ENCODE measurements at regions not wholly inside any gene's neighbourhood (a gene's known extent, or its start where the extent isn't known, plus 50 kb on each side); places are given as distances from the start of the nearest gene placed in this dataset.

DNA sequence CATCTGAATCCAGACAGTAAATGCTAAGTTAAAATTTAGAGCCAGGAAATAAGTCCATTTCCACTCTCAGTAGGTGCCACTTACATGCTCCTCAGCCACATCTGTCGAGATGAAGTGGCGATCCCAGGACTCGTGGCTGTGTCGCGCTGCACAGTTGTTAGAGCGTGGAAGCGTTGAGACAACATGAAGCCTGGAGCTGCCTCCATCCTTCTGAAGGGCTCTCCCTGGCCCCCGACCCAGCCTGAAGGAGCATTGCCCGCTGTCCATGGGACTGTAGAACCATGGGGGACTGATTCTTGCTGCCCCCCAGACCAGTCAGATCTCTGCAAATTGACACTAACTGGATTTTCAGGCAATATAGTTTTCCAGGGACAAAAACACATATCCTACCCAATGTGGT, 58.9 kb downstream of the IRX1 start:
- FAIRE-seq (no peak), DNase-seq (ENCODE audit: low spot score in 2 of 2) (no peak)

DNA sequence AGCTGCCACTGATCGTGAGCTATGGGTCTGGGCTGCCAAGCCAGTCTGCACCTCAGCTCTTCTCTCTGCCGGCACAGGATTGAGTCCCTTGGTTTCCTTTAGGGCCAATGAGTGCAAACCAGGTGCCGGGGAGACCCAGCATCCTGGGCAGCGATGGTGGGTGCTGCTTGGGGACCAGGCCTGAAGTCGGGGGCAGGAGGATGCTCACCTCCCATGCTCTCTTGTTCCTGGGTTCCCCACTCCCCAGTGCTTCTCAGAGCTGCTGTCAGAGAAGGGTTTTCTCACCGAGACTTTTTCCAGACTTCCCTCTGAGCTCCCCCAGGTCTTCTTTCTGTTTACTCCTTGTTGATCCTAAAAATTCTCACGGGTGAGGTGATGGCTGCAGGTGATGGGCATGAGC, 61.2 kb downstream of the IRX1 start:
- no peak for DNase-seq (ENCODE audit: low spot score in 2 of 2)
- no peak for FAIRE-seq

DNA sequence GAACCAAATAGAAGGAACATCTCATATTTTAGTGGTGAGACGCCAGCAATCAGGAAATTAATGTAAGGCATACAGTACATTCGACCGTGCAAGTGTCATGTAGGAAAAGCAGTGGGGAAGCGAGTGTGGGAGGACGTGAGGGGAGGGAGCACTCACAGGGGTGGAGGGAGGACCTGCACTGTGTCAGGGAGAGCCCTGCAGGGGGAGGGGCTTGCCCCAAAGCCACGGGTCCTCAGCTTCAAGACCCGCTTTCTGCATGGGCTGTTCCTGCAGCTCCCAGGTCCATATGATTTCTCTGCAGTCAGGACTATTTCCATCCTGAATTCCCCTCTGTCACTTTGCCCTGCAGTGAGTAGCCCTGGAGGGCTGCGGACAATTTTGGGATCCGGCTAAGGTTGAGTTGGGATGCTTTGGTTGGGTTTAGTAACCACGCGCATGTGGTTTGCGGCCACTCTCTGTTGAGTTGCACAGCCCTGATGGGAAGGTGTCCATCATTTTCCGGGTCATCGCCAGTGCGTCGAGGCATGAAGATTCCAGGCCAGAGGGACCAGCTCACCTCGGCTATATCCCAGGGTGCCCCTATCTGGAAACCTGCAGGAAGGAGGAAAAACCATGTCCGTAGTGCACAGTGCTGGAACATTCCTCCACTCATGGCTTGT, 61.9 kb downstream of the IRX1 start:
- DNase-seq (ENCODE audit: low spot score in 2 of 2) (no peak), FAIRE-seq (no peak)

DNA sequence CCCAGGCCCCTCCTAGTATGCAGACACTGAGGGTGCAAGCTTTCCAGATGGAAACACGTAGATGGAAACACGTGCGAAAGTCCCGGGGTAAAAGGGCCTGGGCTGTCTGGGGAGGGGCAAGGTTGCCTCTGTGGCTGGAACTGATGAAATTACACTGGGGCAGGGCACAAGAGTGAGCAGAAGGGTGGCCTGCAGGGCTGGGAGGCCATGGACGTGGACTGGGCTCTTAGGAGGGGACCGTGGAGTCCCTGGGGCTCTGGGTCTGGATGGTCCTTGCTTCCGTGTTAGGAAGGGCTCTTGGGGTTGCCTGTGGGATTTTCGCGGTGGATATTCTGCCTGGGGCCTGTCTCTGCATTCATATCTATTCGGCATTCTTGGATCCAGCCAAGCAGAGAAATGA, 63.3 kb downstream of the IRX1 start:
- FAIRE-seq, result no peak
- DNase-seq (ENCODE audit: low spot score in 2 of 2), result no peak

DNA sequence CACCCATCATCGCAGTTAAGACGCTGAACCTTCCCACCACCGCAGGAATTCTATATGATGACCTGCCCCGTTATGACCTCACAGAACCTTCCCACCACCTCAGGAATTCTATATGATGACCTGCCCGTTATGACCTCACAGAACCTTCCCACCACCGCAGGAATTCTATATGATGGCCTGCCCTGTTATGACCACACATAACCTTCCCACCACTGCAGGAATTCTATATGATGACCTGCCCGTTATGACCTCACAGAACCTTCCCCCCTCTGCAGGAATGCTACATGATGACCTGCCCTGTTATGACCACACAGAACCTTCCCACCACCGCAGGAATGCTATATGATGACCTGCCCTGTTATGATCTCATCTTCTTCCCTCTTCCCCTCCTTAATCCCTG, 64.3 kb downstream of the IRX1 start:
- FAIRE-seq, result no peak
- DNase-seq (ENCODE audit: low spot score in 2 of 2), result no peak

DNA sequence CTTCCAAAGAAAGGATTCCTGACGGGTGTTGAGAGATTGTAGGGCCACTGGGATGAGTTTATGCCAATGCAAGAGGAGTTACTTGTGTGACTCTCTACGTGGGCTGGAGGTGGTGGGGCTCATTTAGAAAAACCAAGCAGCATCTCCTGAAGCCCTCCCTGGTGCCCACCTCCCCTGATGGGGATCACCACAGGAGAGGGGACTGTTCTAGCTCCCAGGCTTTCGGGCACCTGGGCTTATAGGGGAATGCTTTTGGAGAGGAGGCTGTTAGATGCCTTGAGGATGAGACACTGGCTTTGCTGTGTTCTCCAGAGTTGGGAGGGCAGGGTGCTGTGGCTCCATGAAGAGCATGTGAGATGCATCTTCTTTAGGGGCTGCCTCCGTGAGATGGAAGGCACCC, 65.0 kb downstream of the IRX1 start:
- DNase-seq (ENCODE audit: low spot score in 2 of 2) (no peak), FAIRE-seq (no peak)

DNA sequence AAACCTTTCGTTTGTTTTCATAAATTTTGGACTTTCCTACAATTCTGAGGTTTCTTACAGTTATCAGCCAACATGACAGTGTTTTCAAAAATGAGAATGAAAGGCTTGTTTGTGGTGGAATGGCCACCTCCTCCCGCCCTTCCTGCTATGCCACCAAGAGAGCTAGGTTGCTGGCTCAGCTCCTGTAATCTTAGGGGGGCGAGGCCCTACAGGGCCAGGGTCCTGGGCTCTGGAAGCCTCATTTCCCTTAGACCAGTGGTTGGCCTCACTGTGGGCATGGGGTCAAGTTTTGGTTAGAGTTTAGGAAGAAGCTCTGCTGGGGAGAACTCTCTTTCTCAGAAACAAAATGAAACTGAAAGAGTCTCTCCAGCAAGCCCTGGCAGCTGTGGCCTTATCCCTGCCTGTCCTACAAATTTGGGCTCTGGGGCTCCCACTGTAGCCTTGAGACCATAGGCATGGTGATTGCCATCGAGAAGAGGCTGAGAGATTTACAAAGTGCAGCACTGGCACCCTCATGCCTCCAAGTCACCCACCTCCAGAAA, 66.2 kb downstream of the IRX1 start:
- FAIRE-seq, result no peak

DNA sequence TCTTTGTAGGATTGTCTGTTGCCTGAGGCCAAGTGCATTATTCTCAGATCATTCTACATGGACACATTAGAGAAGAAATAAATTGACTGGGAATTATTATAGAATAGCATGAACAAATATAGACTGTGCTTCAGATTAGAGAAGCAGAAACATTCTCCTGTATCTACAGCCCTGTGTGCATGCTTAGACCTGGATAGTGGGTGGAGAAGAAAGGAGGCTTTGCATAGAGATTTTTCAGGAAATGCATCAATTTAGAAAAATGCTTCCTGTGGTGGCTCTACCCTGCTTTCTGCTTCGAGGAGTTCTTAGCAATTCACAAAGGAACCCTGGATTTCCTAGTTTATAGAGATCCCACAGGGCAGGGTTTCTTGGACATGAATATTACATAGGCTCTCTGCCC, 66.7 kb downstream of the IRX1 start:
- FAIRE-seq, result no peak
- DNase-seq (ENCODE audit: low spot score in 2 of 2), result no peak

More for the DNA sequence above, 66.2 kb downstream of the IRX1 start:
- no peak for DNase-seq (ENCODE audit: low spot score in 2 of 2)

DNA sequence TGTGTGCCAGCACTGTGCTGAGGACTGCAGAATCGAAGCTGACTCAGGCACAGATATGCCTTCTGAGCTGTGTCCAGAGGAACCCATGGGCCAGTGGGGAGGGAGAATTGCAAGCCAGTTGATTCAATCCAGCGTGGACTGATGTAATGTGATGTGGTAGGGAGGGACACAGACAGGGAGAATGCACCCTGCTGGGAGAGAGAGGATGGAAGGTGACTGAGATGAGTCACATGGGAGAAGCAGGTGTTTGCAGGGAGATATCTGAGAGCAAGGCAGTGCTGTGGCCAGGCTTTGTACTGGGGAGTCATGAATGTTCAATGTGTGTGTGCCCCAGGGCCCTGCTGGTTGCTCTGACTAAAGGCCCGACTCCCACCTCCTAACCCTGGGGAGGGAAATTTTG, 75.7 kb downstream of the IRX1 start:
- DNase-seq (ENCODE audit: low spot score in 2 of 2) (no peak), FAIRE-seq (no peak)

DNA sequence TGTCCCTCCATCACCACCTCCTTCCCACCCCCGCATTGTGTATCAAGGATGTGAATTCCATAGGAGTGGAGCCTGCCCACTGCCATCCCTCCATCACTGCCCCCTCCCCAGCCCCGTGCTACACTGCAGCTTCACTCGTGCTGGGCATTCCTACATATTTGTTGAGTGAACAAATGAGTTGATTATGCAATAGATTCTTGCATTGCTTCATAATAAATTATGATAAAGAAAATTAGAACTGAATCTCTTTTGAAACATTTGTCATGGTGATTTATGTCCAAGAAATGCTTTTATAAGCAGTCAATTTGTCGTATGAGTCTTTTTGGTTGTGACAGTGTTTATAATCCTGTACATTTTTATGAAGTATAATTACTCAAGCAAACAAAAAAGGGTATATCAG, 83.2 kb downstream of the IRX1 start:
- DNase-seq (ENCODE audit: low spot score in 2 of 2) (no peak), FAIRE-seq (no peak)

DNA sequence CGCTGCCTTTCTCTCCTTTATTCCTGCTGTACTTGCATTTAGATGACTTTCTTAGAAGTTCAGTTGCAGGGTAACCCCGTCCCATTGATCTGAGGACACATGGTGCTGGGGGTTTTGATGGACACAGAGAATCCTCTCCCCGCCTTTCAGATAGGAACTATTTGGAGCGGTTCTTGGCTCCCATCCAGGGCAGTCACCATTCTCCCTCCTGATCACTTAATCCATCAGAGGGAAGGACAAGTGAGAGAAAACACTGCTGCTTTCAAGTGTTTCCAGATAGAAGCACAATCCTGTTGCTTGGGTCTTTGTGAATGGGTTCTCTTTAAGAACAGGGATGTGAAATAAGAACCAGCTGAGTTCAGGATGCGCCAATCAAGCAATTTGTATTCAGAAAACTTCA, 85.2 kb downstream of the IRX1 start:
- FAIRE-seq, result no peak
- DNase-seq (ENCODE audit: low spot score in 2 of 2), result no peak

DNA sequence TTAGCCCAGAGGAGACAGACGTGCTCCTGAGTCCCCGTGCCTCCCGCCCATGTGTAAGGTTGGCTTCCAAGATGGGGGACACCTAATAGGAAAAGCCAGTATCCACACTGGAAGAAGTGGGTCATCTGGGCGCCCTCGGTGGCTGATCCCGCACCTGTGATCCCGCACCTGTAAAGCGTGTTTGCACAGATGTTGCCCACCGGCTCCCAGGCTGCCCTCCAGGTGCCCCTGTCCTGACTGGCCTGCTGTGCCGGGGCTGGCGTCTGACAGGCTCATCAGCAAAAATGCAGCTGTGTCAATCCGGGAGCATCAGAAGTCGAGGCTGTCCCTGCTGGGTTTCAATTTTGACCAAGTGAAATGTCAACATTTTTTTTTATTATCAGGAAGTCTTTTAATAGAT, 88.5 kb downstream of the IRX1 start:
- DNase-seq (ENCODE audit: low spot score in 2 of 2) (no peak), FAIRE-seq (no peak)

DNA sequence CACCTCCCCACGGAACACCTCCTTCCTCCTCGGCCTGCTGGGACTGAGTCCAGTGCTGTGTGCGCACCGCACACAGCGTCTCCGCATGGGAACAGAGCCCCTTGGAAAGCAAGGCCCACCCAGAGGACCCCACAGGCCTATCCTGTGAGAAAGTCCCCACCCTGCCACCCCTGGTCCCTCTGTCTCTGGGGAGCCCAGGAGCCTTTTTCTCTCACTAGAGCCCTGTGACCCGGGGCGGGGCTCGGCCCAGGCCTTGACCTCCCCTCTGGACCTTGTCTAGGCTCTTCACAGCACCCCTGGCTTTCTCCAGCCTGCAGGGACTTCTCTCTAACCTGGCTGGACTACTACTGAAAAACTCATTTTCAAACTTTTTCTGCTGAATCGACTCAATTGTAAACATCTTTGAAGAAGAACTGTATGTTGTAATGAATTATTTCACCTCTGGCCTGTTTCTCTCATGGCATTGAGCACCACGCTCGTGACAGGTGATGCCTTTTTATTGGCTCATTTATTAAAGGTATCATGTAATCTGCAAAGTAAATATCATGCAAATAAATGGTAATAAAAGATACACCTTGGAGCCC, 89.2 kb downstream of the IRX1 start:
- DNase-seq (ENCODE audit: low spot score in 2 of 2), result no peak
- FAIRE-seq, result no peak

DNA sequence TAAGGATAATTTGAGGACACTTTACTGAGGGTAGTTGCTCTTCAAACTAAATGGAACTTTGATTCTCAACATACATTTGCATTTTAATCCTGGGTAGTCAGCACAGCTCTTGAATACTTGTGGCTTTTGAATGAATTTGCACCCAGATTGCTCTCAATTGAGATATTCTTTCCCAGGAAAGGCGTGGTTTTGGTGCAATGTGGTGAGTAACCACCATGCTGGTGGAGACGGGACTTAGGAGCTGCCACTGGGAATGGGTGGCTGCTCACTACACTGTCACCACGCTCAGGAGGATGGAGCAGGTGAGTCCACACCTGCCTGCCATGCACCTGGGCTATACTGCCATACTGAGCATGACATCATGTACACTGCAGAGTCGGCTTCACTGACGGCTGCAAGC, 99.2 kb downstream of the IRX1 start:
- FAIRE-seq (no peak), DNase-seq (ENCODE audit: low spot score in 2 of 2) (no peak)

DNA sequence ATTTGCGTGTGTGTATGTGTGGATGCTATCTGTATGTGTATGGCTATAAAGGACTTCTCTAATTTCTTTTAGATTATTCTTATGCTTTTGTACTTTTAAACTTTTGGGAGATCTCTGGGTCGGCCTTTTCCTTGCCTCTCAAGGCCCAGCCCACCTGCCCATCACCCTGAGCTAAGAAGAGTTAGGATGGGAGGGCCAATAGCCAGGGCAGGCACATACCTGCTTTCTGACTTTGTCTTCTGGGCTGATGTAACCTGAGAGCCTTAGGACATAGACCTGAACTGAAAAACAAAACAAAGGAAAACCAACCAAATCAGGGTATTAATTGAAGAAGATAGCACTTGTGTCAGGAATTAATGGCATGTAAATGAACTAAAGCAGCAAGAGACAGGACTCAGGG, 100.2 kb downstream of the IRX1 start:
- FAIRE-seq, result no peak

DNA sequence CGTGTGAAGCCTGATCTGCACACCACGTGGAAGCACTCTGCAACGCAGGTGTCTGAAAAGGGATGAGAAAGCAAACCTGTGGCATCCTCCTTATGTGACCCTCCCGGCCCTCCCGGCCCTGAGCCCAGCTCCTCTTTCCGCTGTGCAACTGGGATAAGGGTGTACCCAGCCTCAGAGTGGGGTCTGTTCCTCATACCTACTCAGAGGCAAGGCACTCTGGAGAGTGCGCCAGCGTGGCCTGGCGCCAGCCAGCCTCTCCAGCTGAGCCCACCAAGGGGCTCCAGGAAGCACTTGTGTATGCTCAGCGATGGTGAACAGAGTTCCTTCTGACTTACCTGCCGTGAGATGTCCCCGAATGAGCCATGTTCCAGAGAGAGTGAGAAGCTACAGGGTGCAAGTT, 102.8 kb downstream of the IRX1 start:
- no peak for FAIRE-seq
- DNase-seq (ENCODE audit: low spot score in 2 of 2), result no peak

More for the DNA sequence above, 100.2 kb downstream of the IRX1 start:
- DNase-seq (ENCODE audit: low spot score in 2 of 2), result no peak

DNA sequence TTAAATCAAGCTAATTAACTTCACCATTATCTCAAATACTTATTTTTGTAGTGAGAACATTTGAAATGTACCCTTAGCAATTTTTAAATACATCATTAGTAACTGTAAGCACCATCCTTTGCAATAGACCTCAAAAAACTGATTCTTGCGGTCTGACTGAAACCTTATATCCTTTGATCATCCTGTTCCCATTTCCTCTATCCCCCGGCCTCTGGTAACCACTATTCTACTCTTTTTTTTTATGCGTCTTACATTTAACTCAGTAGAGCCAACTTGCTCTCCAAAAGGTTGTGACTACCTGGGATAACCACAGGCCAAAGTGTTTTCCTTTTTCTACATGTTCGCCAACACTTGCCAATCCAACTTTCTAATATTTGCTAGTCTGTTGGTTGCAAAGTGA, 106.1 kb downstream of the IRX1 start:
- DNase-seq (ENCODE audit: low spot score in 2 of 2) (no peak), FAIRE-seq (no peak)

DNA sequence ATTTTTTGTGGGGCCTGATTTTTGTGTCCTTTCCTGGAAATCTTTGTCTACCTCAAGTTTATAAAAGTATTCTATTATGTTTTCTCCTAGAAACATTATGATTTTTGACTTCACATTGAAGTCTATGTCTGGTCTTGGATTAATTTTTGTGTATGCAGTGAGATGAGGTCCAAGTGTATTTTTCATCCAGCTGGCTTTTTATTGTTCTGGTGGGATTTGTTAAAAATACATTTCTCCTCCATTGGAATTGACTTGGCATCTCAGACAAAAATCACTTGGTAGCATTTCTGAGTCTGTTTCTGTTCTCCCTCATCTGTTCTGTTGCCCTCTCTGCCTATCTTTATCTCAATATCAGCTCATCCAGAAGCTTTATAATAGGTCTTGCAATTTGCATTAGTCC, 109.0 kb downstream of the IRX1 start:
- FAIRE-seq, result no peak
- DNase-seq (ENCODE audit: low spot score in 2 of 2), result no peak

DNA sequence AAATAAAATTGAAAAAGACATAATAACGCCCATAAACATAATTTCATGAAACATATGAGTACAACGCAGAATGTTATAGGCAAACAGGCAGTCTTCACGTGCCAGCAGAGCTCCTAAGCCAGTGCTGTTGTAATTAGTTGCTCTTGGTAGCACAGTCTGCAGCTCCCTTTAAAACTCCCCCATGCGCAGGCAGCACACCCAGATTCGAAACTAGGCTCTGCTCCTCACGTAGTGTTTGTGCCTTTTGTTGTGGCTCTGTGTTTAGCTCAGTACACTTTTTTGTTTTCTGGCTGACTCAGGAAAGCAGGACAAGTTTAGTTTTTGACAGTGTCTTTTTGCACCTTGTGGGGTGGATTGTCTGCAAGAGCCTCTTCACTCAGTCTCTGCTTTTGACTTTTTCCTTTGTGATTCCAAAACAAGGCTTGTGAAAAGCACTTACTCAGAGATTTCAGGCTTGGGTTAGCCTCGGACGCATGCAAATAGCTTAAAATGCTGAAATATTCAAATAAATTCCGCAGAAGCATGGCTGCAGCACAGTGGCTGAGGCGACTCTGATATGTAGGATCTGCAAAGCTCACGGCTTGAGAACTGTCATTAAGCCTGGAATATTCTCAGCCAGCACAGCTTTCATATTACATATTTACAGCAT, 113.6 kb downstream of the IRX1 start:
- FAIRE-seq, result no peak

DNA sequence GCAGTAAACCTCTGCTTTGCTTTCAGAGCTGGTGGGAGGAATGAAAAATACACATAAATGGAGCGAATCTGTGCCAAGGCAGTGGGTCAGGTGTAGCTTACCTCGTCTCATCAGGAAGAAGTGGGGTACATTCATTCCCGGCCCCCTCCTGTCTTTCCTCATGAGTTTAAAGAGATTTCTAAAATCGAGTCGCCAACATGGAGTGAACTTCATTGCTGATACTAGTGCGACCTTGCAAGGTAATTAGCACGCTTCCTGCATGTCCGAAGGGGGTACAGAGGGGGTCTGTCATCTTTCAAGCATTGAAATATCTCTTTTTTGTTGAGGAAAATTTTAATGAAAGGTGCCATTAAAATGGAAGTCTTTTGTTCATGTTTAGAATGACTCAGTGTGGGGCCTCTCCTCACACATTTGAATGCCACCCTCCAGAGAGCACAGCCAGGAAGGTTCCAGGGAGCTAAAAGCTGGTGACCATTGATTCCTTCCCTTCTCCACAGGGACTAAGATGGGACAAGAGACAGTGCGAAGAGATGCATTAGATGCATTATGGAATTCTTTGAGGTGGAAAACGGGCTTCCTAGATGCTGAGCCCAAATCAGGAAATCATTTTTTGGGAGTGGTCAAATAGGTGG, 114.2 kb downstream of the IRX1 start:
- FAIRE-seq (no peak), DNase-seq (ENCODE audit: low spot score in 2 of 2) (no peak)

More for the DNA sequence above, 113.6 kb downstream of the IRX1 start:
- no peak for DNase-seq (ENCODE audit: low spot score in 2 of 2)

DNA sequence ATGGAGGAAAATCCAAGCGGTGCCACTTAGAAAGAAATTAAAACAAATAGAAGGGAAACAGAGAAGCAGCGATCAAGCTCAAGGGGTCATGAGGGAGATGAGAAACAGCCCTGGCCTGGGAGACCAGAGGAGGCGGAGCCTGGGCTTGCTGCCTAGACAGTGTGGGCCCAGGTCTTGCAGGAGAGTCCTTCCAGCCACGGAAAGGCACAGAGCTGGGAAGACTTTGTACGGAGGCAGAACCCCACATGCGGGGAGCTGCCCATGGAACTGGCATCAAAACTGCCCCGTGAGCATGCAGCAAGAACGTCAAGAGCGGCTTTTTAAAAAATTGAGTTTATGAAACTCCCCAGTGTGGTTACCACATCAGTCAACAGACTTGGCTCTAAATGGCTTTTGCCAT, 119.4 kb downstream of the IRX1 start:
- FAIRE-seq, result no peak
- DNase-seq (ENCODE audit: low spot score in 2 of 2), result no peak

DNA sequence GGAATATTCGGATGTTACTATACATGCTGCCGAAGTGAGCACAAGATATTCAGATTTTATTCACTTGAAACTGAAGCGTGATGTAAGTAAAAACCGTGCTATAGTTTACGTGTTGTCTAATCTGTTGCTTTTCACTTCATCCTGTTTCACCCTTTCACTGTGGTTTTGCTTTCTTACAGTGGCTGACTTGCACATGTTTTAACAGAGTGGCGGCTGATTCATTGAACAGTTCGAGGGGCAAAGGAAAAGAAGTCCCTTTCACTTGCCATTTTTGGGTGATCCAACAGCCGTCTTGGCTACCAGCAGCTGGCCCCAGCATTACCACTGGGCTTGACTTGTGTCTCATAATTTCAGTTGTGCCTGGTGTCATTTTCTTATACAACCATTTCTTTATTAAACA, 134.0 kb downstream of the IRX1 start:
- DNase-seq (ENCODE audit: low spot score in 2 of 2) (no peak), FAIRE-seq (no peak)

Data from frontal cortex (tissue), 3 donors.